HG02884 (cell line): ENCODE measurements at regions not wholly inside any gene's neighbourhood (a gene's known extent, or its start where the extent isn't known, plus 50 kb on each side); places are given as distances from the start of the nearest gene placed in this dataset.

ENCODE experiments used
- ATAC-seq: cut with Tn5 transposase; IDR thresholded peaks from one replicate; pipeline ENCODE4 v1.9.1; 2021; ENCODE audit warnings: mild to moderate bottlenecking, moderate library complexity; ENCODE audit not compliant: unreplicated experiment

- ATAC-seq = no peak
These were observed 1521.5 kb upstream of the ZEB2 start for GRCh38 chr2:146041274-146041910.

GRCh38 chr2:146040051-146040450 is 1520.1 kb upstream of the ZEB2 start:
- no peak for ATAC-seq

- no peak for ATAC-seq
These were observed 1518.1 kb upstream of the ZEB2 start for GRCh38 chr2:146038014-146038413.

- ATAC-seq = no peak
These were observed 1517.5 kb upstream of the ZEB2 start for GRCh38 chr2:146037334-146037870.

- ATAC-seq = no peak
These were observed 1511.2 kb upstream of the ZEB2 start for GRCh38 chr2:146031158-146031557.

- no peak for ATAC-seq
These were observed 1507.2 kb upstream of the ZEB2 start for GRCh38 chr2:146027156-146027555.

GRCh38 chr2:146025519-146025918 is 1505.6 kb upstream of the ZEB2 start:
- ATAC-seq = no peak

GRCh38 chr2:146024212-146024743 is 1504.4 kb upstream of the ZEB2 start:
- no peak for ATAC-seq

- no peak for ATAC-seq
These were observed 1484.5 kb upstream of the ZEB2 start for GRCh38 chr2:146004462-146004861.

- no peak for ATAC-seq
These were observed 1483.4 kb upstream of the ZEB2 start for GRCh38 chr2:146003337-146003736.

- ATAC-seq = no peak
These were observed 1475.0 kb upstream of the ZEB2 start for GRCh38 chr2:145994910-145995309.

GRCh38 chr2:145992572-145992971 is 1472.7 kb upstream of the ZEB2 start:
- no peak for ATAC-seq

- no peak for ATAC-seq
These were observed 1467.9 kb upstream of the ZEB2 start for GRCh38 chr2:145987793-145988192.

GRCh38 chr2:145985517-145985916 is 1465.6 kb upstream of the ZEB2 start:
- no peak for ATAC-seq

- ATAC-seq = no peak
These were observed 1464.7 kb upstream of the ZEB2 start for GRCh38 chr2:145984580-145984979.

GRCh38 chr2:145980318-145980717 is 1460.4 kb upstream of the ZEB2 start:
- ATAC-seq = no peak

- ATAC-seq = no peak
These were observed 1455.5 kb upstream of the ZEB2 start for GRCh38 chr2:145975406-145975805.

GRCh38 chr2:145961846-145962245 is 1441.9 kb upstream of the ZEB2 start:
- ATAC-seq = no peak

- ATAC-seq = no peak
These were observed 1440.7 kb upstream of the ZEB2 start for GRCh38 chr2:145960479-145961163.

- no peak for ATAC-seq
These were observed 1438.7 kb upstream of the ZEB2 start for GRCh38 chr2:145958611-145959010.

GRCh38 chr2:145957929-145958328 is 1438.0 kb upstream of the ZEB2 start:
- no peak for ATAC-seq

- no peak for ATAC-seq
These were observed 1420.0 kb upstream of the ZEB2 start for GRCh38 chr2:145939949-145940348.
